PC-9 (cell line): ENCODE measurements at regions not wholly inside any gene's neighbourhood (a gene's known extent, or its start where the extent isn't known, plus 50 kb on each side); places are given as distances from the start of the nearest gene placed in this dataset.

Experiments
- BruUV-seq: library from RNA; stranded (reverse); fragments of 400-500 nt; replicated peaks from 2 replicates; lab custom pipeline; 2021; lab: Mats Ljungman, UMichigan
- CTCF ChIA-PET: fragments of 300-600 bp; sonication (Branson Sonifier 250); formaldehyde crosslinking; loops from one replicate; lab custom pipeline; 2022; ENCODE audit warnings: antibody characterized with exemption; lab: Charles Lee
- POLR2A ChIA-PET: fragments of 300-600 bp; sonication (Branson Sonifier 250); formaldehyde crosslinking; loops from one replicate; lab custom pipeline; 2022; ENCODE audit warnings: antibody characterized with exemption; ENCODE audit not compliant: unreplicated experiment; lab: Charles Lee
- DNase-seq, 2 experiments: peaks; one replicate each; pipeline versions ENCODE4 v3.0.0 to v3.0.0-alpha.2; 2015 to 2022; ENCODE audit warnings: mixed read lengths in 1 of 2
- H2AFZ ChIP-seq: fragments of 200-600 bp; sonication (generic); 2 replicates; pipeline ENCODE4 v1.8.1; 2017; ENCODE audit warnings: antibody characterized with exemption
- H3F3A ChIP-seq: fragments of 200-600 bp; sonication (generic); 2 replicates; pipeline ENCODE4 v1.8.1; 2017; ENCODE audit warnings: antibody characterized with exemption, mild to moderate bottlenecking, low read depth; ENCODE audit not compliant: insufficient read depth
- H3K27ac ChIP-seq: fragments of 200-600 bp; sonication (generic); 2 replicates; pipeline ENCODE4 v1.6.1; 2016; ENCODE audit warnings: mixed run types
- H3K27me3 ChIP-seq: fragments of 200-600 bp; sonication (generic); 2 replicates; pipeline ENCODE4 v1.6.1; 2016; ENCODE audit warnings: low read depth, mixed run types; ENCODE audit not compliant: insufficient read depth
- H3K36me3 ChIP-seq: fragments of 200-600 bp; sonication (generic); 2 replicates; pipeline ENCODE4 v1.6.1; 2016; ENCODE audit warnings: low read depth, mixed run types
- H3K4me1 ChIP-seq: fragments of 200-600 bp; sonication (generic); replicated peaks from 2 replicates; pipeline ENCODE4 v1.6.1; 2016; ENCODE audit warnings: mixed run types; ENCODE audit not compliant: insufficient read depth
- H3K4me2 ChIP-seq: fragments of 200-600 bp; sonication (generic); 2 replicates; pipeline ENCODE4 v1.6.1; 2017; ENCODE audit warnings: mixed run types
- H3K4me3 ChIP-seq: fragments of 200-600 bp; sonication (generic); 2 replicates; pipeline ENCODE4 v1.6.1; 2016; ENCODE audit warnings: mixed run types
- H3K79me2 ChIP-seq: fragments of 200-600 bp; sonication (generic); 2 replicates; pipeline ENCODE4 v1.6.1; 2017; ENCODE audit warnings: low read depth, mixed run types
- H3K9me2 ChIP-seq: fragments of 200-600 bp; sonication (generic); 2 replicates; pipeline ENCODE4 v1.8.1; 2017; ENCODE audit warnings: mild to moderate bottlenecking; ENCODE audit not compliant: insufficient read depth
- H3K9me3 ChIP-seq: fragments of 200-600 bp; sonication (generic); 2 replicates; pipeline ENCODE4 v1.8.1; 2016; ENCODE audit warnings: low read depth; ENCODE audit not compliant: insufficient read depth
- H4K20me1 ChIP-seq: fragments of 200-600 bp; sonication (generic); 2 replicates; pipeline ENCODE4 v1.8.1; 2017; ENCODE audit not compliant: insufficient read depth
- EZH2 ChIP-seq: fragments of 200-600 bp; sonication (generic); IDR thresholded peaks from 2 replicates; pipeline ENCODE4 v1.8.0; 2017; ENCODE audit warnings: antibody characterized with exemption, low read depth
- intact Hi-C: fragments of 100-400 bp; cut with micrococcal nuclease; formaldehyde crosslinking; loops from one replicate; pipeline ENCODE4 v1.10.0; 2022; ENCODE audit not compliant: unreplicated experiment
- TF ChIP-seq, protein P1 (sequence below): fragments of 200-600 bp; sonication (generic); conservative IDR thresholded peaks from 2 replicates; pipeline ENCODE4 v1.6.1; 2017; ENCODE audit warnings: mixed run types, antibody characterized with exemption, mild to moderate bottlenecking, moderate library complexity

DNA sequence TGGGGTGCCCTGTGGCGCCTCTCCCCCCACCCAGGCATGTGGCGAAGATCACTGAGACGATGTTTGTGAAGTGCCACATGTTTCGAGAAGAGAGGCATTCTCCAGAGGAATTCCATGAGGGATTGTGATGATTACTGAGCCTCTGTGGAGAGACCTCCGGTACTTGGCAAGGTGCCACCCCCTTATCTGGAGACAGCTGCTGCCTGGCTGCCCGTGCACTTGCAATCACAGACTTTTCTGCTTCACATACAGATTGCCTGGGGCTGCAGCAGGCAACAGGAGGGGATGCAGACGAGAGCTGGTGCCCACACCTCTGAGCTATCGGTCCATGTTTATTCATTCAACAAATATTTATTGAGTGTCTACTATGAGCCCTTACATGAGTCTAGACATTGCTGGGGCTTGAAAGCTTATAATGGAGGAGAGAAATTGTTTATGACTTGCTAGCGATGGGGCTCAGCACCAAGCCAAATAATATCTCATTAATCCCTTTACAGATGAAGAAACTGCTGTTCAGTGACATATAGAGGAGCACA, 317.2 kb upstream of the ZFHX3 start:
- Histone ChIP-seq H3K4me1 (no peaks in the 10 kb centered on the region), H3K27ac (no peak overlapping the region), H3K9me3 (no peaks in the 10 kb centered on the region; the same call in 1 of the 2 replicates), H3K79me2 (no peaks in the 10 kb centered on the region), H3F3A (no peaks in the 10 kb centered on the region), H3K9me2 (no peaks in the 10 kb centered on the region; the same call in 1 of the 2 replicates), H3K27me3 (peaks cover 71% of the 10 kb centered on the region), H2AFZ (no peak overlapping the region), H4K20me1 (no peaks in the 10 kb centered on the region), H3K36me3 (no peaks in the 10 kb centered on the region), H3K4me3 (no peak overlapping the region), H3K4me2 (no peak overlapping the region)
- ChIA-PET CTCF (no interaction called here), POLR2A (no interaction called here)
- no peak for DNase-seq
- intact Hi-C loops: no loop called here
- no TSS peak for BruUV-seq
- TF ChIP-seq, protein P1, sequence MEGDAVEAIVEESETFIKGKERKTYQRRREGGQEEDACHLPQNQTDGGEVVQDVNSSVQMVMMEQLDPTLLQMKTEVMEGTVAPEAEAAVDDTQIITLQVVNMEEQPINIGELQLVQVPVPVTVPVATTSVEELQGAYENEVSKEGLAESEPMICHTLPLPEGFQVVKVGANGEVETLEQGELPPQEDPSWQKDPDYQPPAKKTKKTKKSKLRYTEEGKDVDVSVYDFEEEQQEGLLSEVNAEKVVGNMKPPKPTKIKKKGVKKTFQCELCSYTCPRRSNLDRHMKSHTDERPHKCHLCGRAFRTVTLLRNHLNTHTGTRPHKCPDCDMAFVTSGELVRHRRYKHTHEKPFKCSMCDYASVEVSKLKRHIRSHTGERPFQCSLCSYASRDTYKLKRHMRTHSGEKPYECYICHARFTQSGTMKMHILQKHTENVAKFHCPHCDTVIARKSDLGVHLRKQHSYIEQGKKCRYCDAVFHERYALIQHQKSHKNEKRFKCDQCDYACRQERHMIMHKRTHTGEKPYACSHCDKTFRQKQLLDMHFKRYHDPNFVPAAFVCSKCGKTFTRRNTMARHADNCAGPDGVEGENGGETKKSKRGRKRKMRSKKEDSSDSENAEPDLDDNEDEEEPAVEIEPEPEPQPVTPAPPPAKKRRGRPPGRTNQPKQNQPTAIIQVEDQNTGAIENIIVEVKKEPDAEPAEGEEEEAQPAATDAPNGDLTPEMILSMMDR: no peak
- TF ChIP-seq EZH2: no peak

DNA sequence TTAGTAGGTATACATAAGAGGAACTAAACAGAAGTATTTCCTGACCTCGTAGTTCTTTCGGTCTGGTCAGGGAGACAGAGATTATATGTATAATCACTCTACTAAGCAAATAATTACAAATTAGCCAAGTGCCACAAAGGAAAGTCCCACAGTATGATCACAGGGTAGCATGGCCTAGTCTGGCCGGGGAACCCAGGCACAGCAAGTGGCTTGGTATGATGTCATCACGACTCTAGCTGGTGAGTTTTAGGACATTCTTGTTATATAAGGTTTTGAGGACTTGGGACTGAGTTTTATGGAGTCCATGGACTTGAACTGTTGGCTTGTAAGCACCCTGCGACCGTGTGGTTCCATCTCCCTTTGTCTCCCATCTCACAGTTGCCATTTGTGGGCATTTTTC, 316.5 kb upstream of the ZFHX3 start:
- TF ChIP-seq EZH2: no peak
- TF ChIP-seq, protein P1: no peak
- no TSS peak for BruUV-seq

DNA sequence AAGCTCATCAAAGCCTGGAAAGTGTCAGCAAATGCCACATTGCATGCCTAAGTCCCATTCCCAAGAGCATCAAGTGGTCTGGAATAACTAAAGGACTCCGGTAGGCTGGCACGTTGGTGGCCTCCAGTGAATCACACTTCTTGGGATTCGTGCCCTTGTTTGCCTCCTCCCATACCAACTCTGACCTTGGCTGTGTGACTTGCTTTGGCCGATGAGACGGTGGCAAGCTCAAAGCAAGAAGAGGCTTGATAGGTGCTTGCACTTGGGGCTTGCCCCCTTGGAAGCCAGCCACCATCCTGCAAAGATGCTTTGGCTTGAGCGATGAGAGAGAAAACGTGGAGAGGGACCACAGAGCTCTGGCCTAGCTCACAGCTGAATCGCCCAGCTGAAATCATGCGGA, 313.1 kb upstream of the ZFHX3 start:
- H3K79me2 ChIP-seq: no peaks in the 10 kb centered on the region
- ChIA-PET POLR2A (no interaction called here), CTCF (no interaction called here)
- H4K20me1 ChIP-seq: no peaks in the 10 kb centered on the region
- no peak overlapping the region for H2AFZ ChIP-seq
- H3K4me2 ChIP-seq: no peak overlapping the region
- H3K27ac ChIP-seq: no peak overlapping the region
- no peaks in the 10 kb centered on the region for H3K9me2 ChIP-seq
- H3K36me3 ChIP-seq: no peaks in the 10 kb centered on the region
- no TSS peak for BruUV-seq
- intact Hi-C loops: no loop called here
- H3K4me1 ChIP-seq: no peaks in the 10 kb centered on the region
- TF ChIP-seq, protein P1: no peak
- TF ChIP-seq EZH2: no peak
- H3F3A ChIP-seq: no peaks in the 10 kb centered on the region
- peaks cover 80% of the 10 kb centered on the region for H3K27me3 ChIP-seq
- H3K4me3 ChIP-seq: no peak overlapping the region
- DNase-seq: no peak
- H3K9me3 ChIP-seq: no peaks in the 10 kb centered on the region; the same call in 1 of the 2 replicates

More for the DNA sequence above, 316.5 kb upstream of the ZFHX3 start:
- Histone ChIP-seq H3K4me2 (no peak overlapping the region), H3K9me2 (no peaks in the 10 kb centered on the region), H3K9me3 (no peaks in the 10 kb centered on the region; the same call in 1 of the 2 replicates), H3K4me3 (no peak overlapping the region), H4K20me1 (no peaks in the 10 kb centered on the region), H3K27me3 (peaks cover 65% of the 10 kb centered on the region), H2AFZ (no peak overlapping the region), H3F3A (no peaks in the 10 kb centered on the region), H3K27ac (no peak overlapping the region), H3K79me2 (no peaks in the 10 kb centered on the region), H3K36me3 (no peaks in the 10 kb centered on the region), H3K4me1 (no peaks in the 10 kb centered on the region)
- POLR2A ChIA-PET: no interaction called here
- DNase-seq: no peak
- CTCF ChIA-PET: no interaction called here
- intact Hi-C loops: no loop called here
